Skeletal muscle satellite cell (primary cell): ENCODE measurements at regions not wholly inside any gene's neighbourhood (a gene's known extent, or its start where the extent isn't known, plus 50 kb on each side); places are given as distances from the start of the nearest gene placed in this dataset.
A peak's percentile ranks its signal among the peaks of the same experiment; 100 is the strongest.

Experiments used
- H3K27me3 ChIP-seq: 2 replicates; pipeline ENCODE4 v1.7.0; 2013; ENCODE audit warnings: low read length; ENCODE audit not compliant: control insufficient read depth, insufficient read depth
- H3K36me3 ChIP-seq: 2 replicates; pipeline ENCODE4 v1.7.0; 2013; ENCODE audit warnings: mild to moderate bottlenecking, control low read depth, low read length; ENCODE audit not compliant: insufficient read depth
- H3K4me1 ChIP-seq: 2 replicates; pipeline ENCODE4 v1.7.0; 2013; ENCODE audit warnings: low read length; ENCODE audit not compliant: control insufficient read depth, insufficient read depth
- H3K4me2 ChIP-seq: 2 replicates; pipeline ENCODE4 v1.7.0; 2013; ENCODE audit warnings: mild to moderate bottlenecking, low read length
- H3K4me3 ChIP-seq: 2 replicates; pipeline ENCODE4 v1.7.0; 2013; ENCODE audit warnings: low read length
- H3K9ac ChIP-seq: 2 replicates; pipeline ENCODE4 v1.7.0; 2013; ENCODE audit warnings: mild to moderate bottlenecking, low read depth, low read length, moderate library complexity
- H3K9me3 ChIP-seq: replicated peaks from 2 replicates; pipeline ENCODE4 v1.7.0; 2013; ENCODE audit warnings: mild to moderate bottlenecking, control low read depth, low read length

DNA sequence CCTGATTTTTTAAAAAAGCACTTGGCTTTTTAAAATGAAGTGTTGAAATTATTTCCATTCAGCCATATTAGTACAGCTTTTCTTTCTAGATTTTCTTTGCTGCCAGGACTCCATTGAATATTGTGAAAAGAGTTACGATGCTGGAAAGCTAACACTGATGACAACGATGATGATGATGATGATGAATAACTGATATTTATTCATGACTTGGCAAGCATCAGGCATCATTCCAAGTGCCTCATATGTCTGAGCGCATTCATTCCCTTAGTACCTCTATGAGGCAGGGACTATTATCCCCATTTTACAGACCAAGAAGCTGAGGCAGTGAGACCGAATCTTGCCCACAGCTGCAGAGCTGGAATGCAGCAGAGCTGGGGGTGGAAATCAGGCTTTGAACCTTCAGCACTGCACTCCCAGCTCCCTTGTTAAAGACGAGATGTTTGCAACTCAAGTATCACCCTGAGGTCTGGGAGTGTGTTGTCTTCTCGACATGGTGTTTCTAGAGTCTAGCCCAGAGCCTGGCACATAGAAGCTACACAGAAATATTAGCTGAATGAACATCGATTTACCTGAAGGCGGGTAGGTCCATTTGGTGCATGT is 85.5 kb upstream of the FRMD1 start:
- peaks cover 6% of the 10 kb centered on the region for H3K4me1 ChIP-seq

DNA sequence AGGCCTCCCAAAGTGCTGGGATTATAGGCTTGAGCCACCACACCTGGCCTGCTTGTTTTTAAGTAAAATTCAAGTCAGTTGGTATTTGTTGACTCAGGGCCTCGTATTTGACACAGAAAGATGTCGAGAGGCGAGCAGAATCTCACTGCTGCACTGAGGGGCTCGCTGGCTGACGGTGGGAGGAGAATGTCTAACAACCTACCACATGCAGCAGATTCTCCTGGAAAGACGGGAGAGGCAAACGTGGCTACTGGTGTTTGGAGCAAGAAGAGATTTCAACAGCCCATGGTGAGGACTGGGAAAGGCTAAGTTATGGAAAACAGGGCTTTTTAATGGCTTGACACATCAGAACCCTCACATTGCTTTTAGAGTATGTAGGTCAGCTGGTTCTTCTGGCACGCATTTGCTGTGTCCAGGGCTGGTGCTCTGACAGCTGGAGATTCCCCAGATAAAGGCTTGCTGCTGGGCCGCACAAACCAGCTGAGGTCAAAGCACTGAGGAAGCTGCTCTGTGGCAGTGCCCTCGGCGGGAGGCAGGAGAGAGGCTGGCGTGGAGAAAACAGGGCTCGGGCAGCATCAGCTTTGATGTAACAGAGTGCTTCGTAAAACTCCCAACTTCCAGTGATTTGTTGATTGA is 84.2 kb upstream of the FRMD1 start:
- H3K4me3 ChIP-seq, result no peak overlapping the region
- H3K4me1 ChIP-seq, result peaks cover 11% of the 10 kb centered on the region
- H3K4me2 ChIP-seq, result no peak overlapping the region
- no peak overlapping the region for H3K9ac ChIP-seq
- no peaks in the 10 kb centered on the region for H3K9me3 ChIP-seq
- H3K36me3 ChIP-seq, result no peaks in the 10 kb centered on the region
- H3K27me3 ChIP-seq, result no peaks in the 10 kb centered on the region

More for the DNA sequence above, 85.5 kb upstream of the FRMD1 start:
- Histone ChIP-seq H3K9ac (no peak overlapping the region), H3K36me3 (no peaks in the 10 kb centered on the region), H3K27me3 (no peaks in the 10 kb centered on the region), H3K9me3 (no peaks in the 10 kb centered on the region), H3K4me2 (no peak overlapping the region), H3K4me3 (no peak overlapping the region)

DNA sequence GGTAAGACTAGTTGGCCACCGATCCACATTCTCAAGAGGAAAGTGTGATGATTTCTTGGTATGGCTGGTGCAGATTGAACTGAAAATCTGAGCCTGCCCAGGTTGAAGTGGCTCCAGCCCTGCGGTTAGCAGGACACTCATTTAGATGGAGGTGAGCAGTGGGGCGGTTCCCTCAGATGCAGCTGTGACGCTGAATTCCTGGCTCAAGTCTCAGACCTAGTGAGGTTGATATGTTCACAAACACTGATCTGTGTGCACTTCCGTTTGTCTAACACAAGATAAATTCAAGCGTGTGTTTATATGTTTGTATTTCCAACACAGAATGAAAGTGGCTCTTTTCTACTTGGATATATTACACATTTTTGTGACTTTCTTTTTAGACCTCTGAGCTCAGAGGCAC is 83.4 kb upstream of the FRMD1 start:
- Histone ChIP-seq H3K9me3 (no peaks in the 10 kb centered on the region), H3K4me1 (peaks cover 18% of the 10 kb centered on the region), H3K4me2 (no peak overlapping the region), H3K36me3 (no peaks in the 10 kb centered on the region), H3K27me3 (no peaks in the 10 kb centered on the region), H3K9ac (no peak overlapping the region), H3K4me3 (no peak overlapping the region)

DNA sequence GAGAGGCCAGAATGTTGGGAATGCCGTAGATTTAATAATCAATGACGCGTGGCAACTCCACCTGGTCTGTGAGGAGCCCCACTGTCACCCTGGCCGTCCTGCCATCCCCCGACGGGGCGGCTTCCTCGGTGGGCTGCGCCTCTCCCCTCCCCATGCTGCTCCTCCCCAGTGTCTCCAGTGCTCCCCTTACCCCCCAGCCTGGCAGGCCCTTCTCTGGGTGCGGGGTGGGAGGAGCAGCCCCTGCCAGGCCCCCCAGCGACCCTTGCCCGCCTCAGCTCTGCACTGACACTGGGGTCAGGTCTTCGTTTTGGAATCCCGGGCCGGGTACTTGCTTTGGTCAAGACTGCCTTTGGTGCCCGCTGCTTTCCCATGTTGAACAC is 82.3 kb upstream of the FRMD1 start:
- Histone ChIP-seq H3K9ac (no peak overlapping the region), H3K4me3 (no peak overlapping the region), H3K36me3 (no peaks in the 10 kb centered on the region), H3K4me2 (no peak overlapping the region), H3K4me1 (peaks cover 26% of the 10 kb centered on the region), H3K9me3 (no peaks in the 10 kb centered on the region), H3K27me3 (no peaks in the 10 kb centered on the region)

DNA sequence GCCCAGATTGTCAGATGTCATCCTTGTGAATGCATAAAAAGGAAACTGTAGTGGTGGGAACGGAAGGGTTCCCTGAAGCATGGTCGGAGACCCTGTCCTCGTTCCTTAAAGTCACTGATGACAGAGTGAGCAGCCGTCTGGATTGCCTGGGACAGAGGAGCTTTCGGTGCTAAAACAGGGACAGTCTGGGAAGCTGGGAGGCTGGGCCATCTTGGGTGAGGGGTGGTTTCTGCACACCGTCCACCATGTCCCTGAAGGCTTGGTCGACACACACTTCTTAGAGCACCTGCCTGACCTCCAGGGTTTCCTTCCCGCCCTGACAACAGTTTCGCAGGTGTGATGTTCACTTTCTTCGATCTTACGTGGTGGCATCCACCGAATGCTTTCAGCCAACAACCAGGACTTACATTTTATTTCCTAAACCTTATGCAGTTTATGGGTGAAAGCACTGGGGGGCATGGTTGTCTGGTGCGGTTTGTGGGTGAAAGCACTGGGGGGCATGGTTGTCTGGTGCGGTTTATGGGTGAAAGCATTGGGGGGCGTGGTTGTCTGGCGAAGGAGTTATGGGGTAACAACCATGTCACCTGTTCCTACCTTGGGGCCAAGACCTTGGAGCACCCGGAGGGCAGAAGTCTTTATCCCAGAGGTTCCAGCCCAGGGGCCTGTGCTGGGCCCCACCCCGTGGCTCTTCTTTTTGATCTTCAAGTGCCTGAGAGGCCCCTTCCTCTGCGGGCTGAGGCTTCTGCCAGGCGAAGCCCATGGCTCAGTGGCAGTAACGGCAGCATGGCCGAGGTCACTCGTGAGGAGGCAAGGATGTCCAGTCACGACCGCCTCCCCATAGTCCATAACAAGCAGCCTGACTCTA is 81.7 kb upstream of the FRMD1 start:
- H3K9me3 ChIP-seq, result no peaks in the 10 kb centered on the region
- H3K4me2 ChIP-seq, result no peak overlapping the region
- no peak overlapping the region for H3K4me3 ChIP-seq
- H3K4me1 ChIP-seq, result peaks cover 26% of the 10 kb centered on the region
- H3K9ac ChIP-seq, result no peak overlapping the region
- no peaks in the 10 kb centered on the region for H3K36me3 ChIP-seq
- no peaks in the 10 kb centered on the region for H3K27me3 ChIP-seq

DNA sequence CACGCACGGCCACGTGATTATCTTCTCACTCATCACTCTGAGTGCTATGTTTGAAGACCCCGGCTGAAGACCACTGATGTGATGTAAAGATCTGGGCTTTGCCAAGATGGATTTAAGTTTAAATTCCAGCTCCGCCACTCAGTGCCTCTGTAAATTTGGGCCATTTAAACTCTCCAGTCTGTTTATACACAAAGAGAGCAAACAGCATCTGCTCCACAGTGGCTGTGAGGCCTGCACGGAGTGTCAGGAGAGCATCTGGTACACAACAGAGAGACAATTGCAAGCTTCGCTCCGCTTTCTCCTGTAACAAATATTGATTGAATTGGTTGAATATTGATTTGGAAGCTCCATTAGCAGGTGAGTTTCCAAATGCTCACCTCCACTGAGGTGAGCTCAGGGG is 80.5 kb upstream of the FRMD1 start:
- Histone ChIP-seq H3K9ac (no peak overlapping the region), H3K4me1 (peaks cover 26% of the 10 kb centered on the region), H3K4me3 (no peak overlapping the region), H3K27me3 (no peaks in the 10 kb centered on the region), H3K9me3 (no peaks in the 10 kb centered on the region), H3K36me3 (no peaks in the 10 kb centered on the region), H3K4me2 (no peak overlapping the region)

DNA sequence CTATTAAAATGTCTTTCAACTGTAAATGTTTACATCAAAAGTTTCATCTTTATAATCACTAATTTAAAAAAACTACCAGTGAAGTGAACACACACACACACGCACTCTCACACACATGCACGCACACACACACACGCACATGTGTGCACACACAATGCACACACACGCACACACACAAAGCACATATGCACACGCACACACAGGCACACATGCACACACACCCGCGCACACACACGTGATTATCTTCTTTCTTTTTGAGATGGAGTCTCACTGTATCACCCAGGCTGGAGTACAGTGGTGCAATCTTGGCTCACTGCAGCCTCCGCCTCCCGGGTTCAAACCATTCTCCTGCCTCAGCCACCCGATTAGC is 80.0 kb upstream of the FRMD1 start:
- H3K36me3 ChIP-seq, result no peaks in the 10 kb centered on the region
- no peaks in the 10 kb centered on the region for H3K9me3 ChIP-seq
- peaks cover 26% of the 10 kb centered on the region for H3K4me1 ChIP-seq
- no peak overlapping the region for H3K4me2 ChIP-seq
- no peaks in the 10 kb centered on the region for H3K27me3 ChIP-seq
- H3K4me3 ChIP-seq, result no peak overlapping the region
- no peak overlapping the region for H3K9ac ChIP-seq

DNA sequence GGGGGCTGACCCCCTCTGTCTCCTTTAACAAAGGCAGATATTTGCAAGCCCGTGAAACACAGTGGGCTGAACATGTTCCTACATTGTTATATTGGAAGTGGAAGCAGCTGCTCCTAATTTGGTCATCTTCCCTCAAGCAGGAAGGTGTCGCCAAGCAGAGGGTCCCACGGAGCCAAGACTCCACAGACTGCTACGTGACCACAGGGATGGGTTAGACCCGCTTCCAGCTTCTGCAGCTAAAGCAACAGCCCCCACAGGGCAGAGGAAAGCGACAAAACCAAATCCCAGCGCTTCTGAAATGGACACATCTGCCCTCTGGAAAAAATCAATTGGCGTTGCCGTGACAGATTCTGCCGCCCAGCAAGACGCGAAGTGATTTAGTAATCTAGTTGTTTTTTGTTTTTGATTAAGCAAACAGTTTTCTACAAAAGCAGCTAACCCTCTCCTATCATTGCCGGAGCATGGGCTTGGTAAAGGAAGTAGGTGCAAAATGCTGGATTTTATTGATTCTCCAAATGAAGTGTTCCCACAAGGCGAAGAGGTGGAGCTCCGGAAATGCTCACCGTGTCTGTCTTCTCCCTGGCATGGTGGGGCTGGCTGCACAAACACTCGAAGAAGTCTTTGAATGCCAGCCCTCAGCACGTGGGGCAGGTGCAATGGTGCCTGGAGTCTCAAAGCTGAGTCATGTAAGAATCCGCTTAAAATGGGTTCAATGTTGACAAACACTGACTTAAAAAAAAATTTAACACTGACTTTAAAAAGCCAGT is 79.4 kb upstream of the FRMD1 start:
- Histone ChIP-seq H3K4me2 (peak overlapping the region; percentile 67), H3K27me3 (no peaks in the 10 kb centered on the region), H3K9me3 (no peaks in the 10 kb centered on the region), H3K4me1 (peaks cover 26% of the 10 kb centered on the region), H3K36me3 (no peaks in the 10 kb centered on the region), H3K9ac (peak overlapping the region; percentile 35), H3K4me3 (peak overlapping the region; percentile 7)

DNA sequence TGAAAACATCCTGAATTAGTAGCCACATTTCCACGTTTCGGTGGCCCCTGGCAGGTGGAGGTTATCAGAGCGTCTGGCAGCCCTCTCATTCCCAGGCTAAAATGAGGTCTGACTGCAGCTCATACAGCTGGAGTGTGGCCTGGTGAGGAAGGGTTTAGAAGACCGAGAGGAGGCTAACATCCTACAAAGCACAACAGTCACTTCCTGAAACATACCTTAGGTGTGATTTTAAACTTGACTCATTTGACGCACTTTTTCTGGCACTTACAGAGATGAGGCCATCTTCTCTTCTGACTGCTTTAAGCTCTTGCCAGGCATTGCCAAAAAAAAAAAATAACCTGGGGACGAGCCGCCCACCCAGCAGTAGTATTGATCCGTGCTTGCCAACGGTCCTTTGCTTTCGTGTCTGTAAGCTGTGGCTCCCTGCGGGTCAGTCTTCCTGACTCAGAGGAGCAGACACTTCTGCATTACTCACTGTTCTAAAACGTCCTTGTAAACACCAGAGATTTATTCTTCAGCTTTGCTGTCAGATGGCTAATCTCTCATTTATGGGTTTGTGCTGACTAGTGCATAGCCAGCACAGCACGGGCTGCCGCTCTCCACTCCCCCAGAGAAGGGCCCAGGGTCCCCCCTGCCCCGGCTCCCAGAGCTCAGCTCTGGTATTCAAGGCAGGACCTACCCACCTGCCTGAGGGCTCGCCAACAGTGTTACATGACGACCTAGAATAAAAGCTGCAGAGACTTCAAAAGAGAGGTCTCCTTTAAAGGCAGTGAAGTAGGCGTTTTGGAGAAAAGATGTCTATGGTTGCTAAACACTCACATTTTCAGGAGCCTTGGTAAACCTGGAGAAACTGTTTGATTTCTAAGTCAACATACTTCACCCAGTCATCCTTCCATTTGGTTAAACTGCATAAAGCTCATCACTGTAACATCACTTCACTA is 78.5 kb upstream of the FRMD1 start:
- peak overlapping the region; percentile 40 for H3K9ac ChIP-seq
- H3K9me3 ChIP-seq, result no peaks in the 10 kb centered on the region
- peaks cover 21% of the 10 kb centered on the region for H3K4me1 ChIP-seq
- peak overlapping the region; percentile 67 for H3K4me2 ChIP-seq
- H3K27me3 ChIP-seq, result no peaks in the 10 kb centered on the region
- no peaks in the 10 kb centered on the region for H3K36me3 ChIP-seq
- H3K4me3 ChIP-seq, result peak overlapping the region; percentile 7

DNA sequence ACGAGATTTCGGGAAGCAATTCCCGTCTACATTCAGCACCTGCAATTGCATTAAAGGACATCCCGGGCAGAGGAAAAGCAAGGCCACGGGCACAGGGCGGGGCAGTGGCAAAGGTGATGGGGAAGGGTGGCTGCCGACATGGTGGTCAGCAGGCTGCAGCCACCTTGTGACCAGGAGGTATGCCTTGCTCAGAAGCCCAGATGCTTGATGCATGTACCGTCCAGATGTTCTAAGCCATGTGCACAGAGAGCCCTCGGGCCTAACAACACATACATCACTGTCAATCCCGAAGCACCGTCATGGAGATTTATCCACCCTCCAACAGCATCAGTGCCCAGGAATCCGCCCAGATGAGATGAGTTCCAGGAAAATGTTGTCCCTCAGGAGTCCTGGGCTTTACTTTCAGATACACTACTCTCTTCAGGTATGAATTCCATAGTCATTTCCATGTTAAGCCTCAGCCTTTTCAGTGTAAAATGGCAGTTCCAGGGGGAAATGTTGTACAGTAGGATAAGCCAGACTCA is 77.8 kb upstream of the FRMD1 start:
- Histone ChIP-seq H3K27me3 (no peaks in the 10 kb centered on the region), H3K4me1 (peaks cover 21% of the 10 kb centered on the region), H3K36me3 (no peaks in the 10 kb centered on the region), H3K4me3 (no peak overlapping the region), H3K9me3 (no peaks in the 10 kb centered on the region), H3K9ac (peak overlapping the region; percentile 40), H3K4me2 (peak overlapping the region; percentile 67)
